HepG2 (cell line): ENCODE measurements at regions not wholly inside any gene's neighbourhood (a gene's known extent, or its start where the extent isn't known, plus 50 kb on each side); places are given as distances from the start of the nearest gene placed in this dataset.
A peak's percentile ranks its signal among the peaks of the same experiment; 100 is the strongest.

Experiments
- AGO1 ChIP-seq: fragments of 200-400 bp; formaldehyde crosslinking; IDR thresholded peaks from 2 replicates; pipeline ENCODE4 v1.6.1; 2017; ENCODE audit warnings: mild to moderate bottlenecking, low read depth, low read length, moderate library complexity; ENCODE audit not compliant: poor library complexity, severe bottlenecking
- CBX2 ChIP-seq, 2 experiments: fragments of 200-600 bp in 1 of 2; sonication (generic); formaldehyde crosslinking in 1 of 2; IDR thresholded peaks; 2 replicates each; pipeline versions ENCODE4 v1.7.0 to v1.8.1; 2018 to 2022; ENCODE audit warnings: low read depth in 2 of 2, low read length in 1 of 2, mild to moderate bottlenecking in 1 of 2, missing genetic modification reagents in 1 of 2
- CREM ChIP-seq, 2 experiments: sonication (generic) in 1 of 2; formaldehyde crosslinking in 1 of 2; IDR thresholded peaks; 2 replicates each; pipeline versions ENCODE4 v1.4.0 to v1.6.1; 2016 to 2020; ENCODE audit warnings: antibody characterized with exemption in 1 of 2, mild to moderate bottlenecking in 1 of 2, missing genetic modification reagents in 1 of 2
- EP300 ChIP-seq, 3 experiments: sonication (generic) in 1 of 3; formaldehyde crosslinking in 1 of 3; IDR thresholded peaks; 2 replicates each; pipeline versions ENCODE4 v1.5.1 to v1.6.1; 2011 to 2020; ENCODE audit warnings: low read depth in 2 of 3, low read length in 2 of 3, borderline replicate concordance in 1 of 3, improper control_type of control experiment in 1 of 3, mild to moderate bottlenecking in 1 of 3, missing genetic modification reagents in 1 of 3, moderate library complexity in 1 of 3
- FIP1L1 ChIP-seq: fragments of 200-400 bp; formaldehyde crosslinking; IDR thresholded peaks from 2 replicates; pipeline ENCODE4 v1.6.1; 2018; ENCODE audit warnings: low read depth, mild to moderate bottlenecking, low read length, moderate library complexity, borderline replicate concordance; ENCODE audit not compliant: insufficient read depth
- FOXA1 ChIP-seq, 2 experiments: fragments of 450-650 bp in 1 of 2; sonication (generic) in 1 of 2; formaldehyde crosslinking in 1 of 2; IDR thresholded peaks; 2 replicates each; pipeline versions ENCODE4 v1.4.0 to v1.6.1; 2016 to 2020; ENCODE audit warnings: missing genetic modification reagents in 1 of 2
- FOXA3 ChIP-seq: IDR thresholded peaks from 2 replicates; pipeline ENCODE4 v1.6.1; 2016; ENCODE audit warnings: missing genetic modification reagents, missing compliant biosample characterization
- GATAD2A ChIP-seq: IDR thresholded peaks from 2 replicates; pipeline ENCODE4 v1.6.1; 2016
- GPN1 ChIP-seq: sonication (generic); formaldehyde crosslinking; IDR thresholded peaks from 2 replicates; pipeline ENCODE4 v1.5.1; 2020; ENCODE audit warnings: missing genetic modification reagents, borderline replicate concordance
- HNF4A ChIP-seq: sonication (generic); formaldehyde crosslinking; IDR thresholded peaks from 2 replicates; pipeline ENCODE4 v1.4.0; 2020; ENCODE audit warnings: missing genetic modification reagents
- KAT2B ChIP-seq: fragments of 150-350 bp; IDR thresholded peaks from 2 replicates; pipeline ENCODE4 v1.6.1; 2014; ENCODE audit warnings: low read depth, low read length, borderline replicate concordance
- NCOA2 ChIP-seq: sonication (generic); formaldehyde crosslinking; IDR thresholded peaks from 2 replicates; pipeline ENCODE4 v1.8.0; 2022; ENCODE audit warnings: inconsistent platforms
- NFRKB ChIP-seq: fragments of 450-650 bp; IDR thresholded peaks from 2 replicates; pipeline ENCODE4 v1.6.1; 2017
- PHF21A ChIP-seq: sonication (generic); formaldehyde crosslinking; IDR thresholded peaks from 2 replicates; pipeline ENCODE4 v1.5.0; 2020; ENCODE audit warnings: mild to moderate bottlenecking, missing genetic modification reagents
- SMYD3 ChIP-seq: sonication (generic); formaldehyde crosslinking; IDR thresholded peaks from 2 replicates; pipeline ENCODE4 v1.8.1; 2023; ENCODE audit warnings: mild to moderate bottlenecking, missing genetic modification reagents
- TBX2 ChIP-seq: sonication (generic); formaldehyde crosslinking; IDR thresholded peaks from 2 replicates; pipeline ENCODE4 v1.5.0; 2020; ENCODE audit warnings: missing genetic modification reagents, mild to moderate bottlenecking, borderline replicate concordance
- TRIM24 ChIP-seq: sonication (generic); formaldehyde crosslinking; IDR thresholded peaks from 2 replicates; pipeline ENCODE4 v1.8.0; 2022; ENCODE audit warnings: mild to moderate bottlenecking, missing genetic modification reagents
- U2AF1 ChIP-seq: fragments of 200-400 bp; formaldehyde crosslinking; optimal IDR thresholded peaks from 2 replicates; pipeline ENCODE3; 2017; ENCODE audit warnings: mild to moderate bottlenecking, low read depth, low read length
- ZBTB1 ChIP-seq: sonication (generic); formaldehyde crosslinking; IDR thresholded peaks from 2 replicates; pipeline ENCODE4 v1.4.0; 2020; ENCODE audit warnings: missing genetic modification reagents, borderline replicate concordance
- ZFAT ChIP-seq: sonication (generic); formaldehyde crosslinking; conservative IDR thresholded peaks from 2 replicates; pipeline ENCODE4 v1.8.1; 2023; ENCODE audit warnings: missing genetic modification reagents, inconsistent platforms
- ZFP36 ChIP-seq: fragments of 150-350 bp; IDR thresholded peaks from 2 replicates; pipeline ENCODE4 v1.6.1; 2018; ENCODE audit warnings: borderline replicate concordance, low read length, low read depth; ENCODE audit not compliant: partially characterized antibody
- ZNF362 ChIP-seq: sonication (generic); formaldehyde crosslinking; IDR thresholded peaks from 2 replicates; pipeline ENCODE4 v1.4.0; 2020; ENCODE audit warnings: missing genetic modification reagents, mild to moderate bottlenecking, borderline replicate concordance
- ZNF557 ChIP-seq: sonication (generic); formaldehyde crosslinking; IDR thresholded peaks from 2 replicates; pipeline ENCODE4 v1.4.0; 2020; ENCODE audit warnings: missing genetic modification reagents
- ZNF709 ChIP-seq: sonication (generic); formaldehyde crosslinking; IDR thresholded peaks from 2 replicates; pipeline ENCODE4 v1.5.0; 2020; ENCODE audit warnings: mild to moderate bottlenecking, missing genetic modification reagents
- TF ChIP-seq, protein P1 (sequence below): IDR thresholded peaks from 2 replicates; pipeline ENCODE4 v1.6.1; 2016; ENCODE audit warnings: low read depth
- TF ChIP-seq, protein P2 (sequence below): IDR thresholded peaks from 2 replicates; pipeline ENCODE4 v1.6.1; 2012; ENCODE audit warnings: inconsistent platforms
- TF ChIP-seq, protein P3 (sequence below): sonication (generic); formaldehyde crosslinking; conservative IDR thresholded peaks from 2 replicates; pipeline ENCODE4 v1.4.0; 2020; ENCODE audit warnings: missing genetic modification reagents

DNA sequence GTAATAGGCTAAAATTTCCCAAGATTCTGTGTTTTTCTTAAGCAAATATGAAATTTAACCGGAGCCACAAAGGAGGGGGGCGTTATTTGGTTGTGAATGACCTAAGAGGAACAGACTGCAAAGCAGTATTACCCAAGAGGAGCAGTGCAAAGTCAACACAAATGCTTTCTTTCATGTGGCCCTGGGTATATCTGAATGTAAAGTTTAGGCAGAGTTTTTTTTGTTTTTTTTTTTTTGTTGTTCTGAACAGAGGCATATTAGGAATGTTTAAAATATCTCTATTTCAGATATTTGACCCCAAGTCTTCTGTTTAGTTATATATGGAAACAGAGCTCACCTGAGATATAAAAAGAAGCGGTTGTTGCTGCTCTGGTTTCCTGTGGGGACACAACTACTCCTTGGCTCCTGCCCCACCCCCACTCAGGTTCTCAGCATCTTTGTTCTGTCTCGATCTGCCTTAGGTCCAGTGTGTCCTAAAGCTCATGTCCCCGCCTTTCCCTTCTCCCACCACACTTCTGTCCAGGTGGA is 220.7 kb downstream of the RFC3 start (continued):
- TF ChIP-seq ZNF362 (CRISPR knock-in tag) (peak; percentile 72; the same call in 1 of the 2 replicates), CREM (IDR thresholded peaks at IDR 0.05) (peak; percentile 57; the same call in 1 of the 2 replicates), CREM (CRISPR knock-in tag; IDR thresholded peaks at IDR 0.05) (no peak), FOXA1 (IDR thresholded peaks at IDR 0.05) (no peak), FOXA1 (CRISPR knock-in tag; IDR thresholded peaks at IDR 0.05) (peak; percentile 73), NFRKB (no peak), ZFAT (CRISPR knock-in tag) (no peak), ZNF709 (CRISPR knock-in tag) (no peak), FIP1L1 (no peak), AGO1 (no peak), ZNF557 (CRISPR knock-in tag) (no peak), NCOA2 (peak; percentile 29; the same call in 1 of the 2 replicates), TBX2 (CRISPR knock-in tag) (no peak), GPN1 (no peak), EP300 (IDR thresholded peaks at IDR 0.05; ENCODE audit: low read depth in 2 of 2, low read length in 2 of 2) (peak in 1 of 2 experiments; percentile 77; a peak in 2 of 4 replicates), EP300 (CRISPR knock-in tag; IDR thresholded peaks at IDR 0.05; ENCODE audit: borderline replicate concordance) (no peak), GATAD2A (CRISPR knock-in tag) (peak; percentile 37; the same call in 1 of the 2 replicates), KAT2B (no peak), CBX2 (IDR thresholded peaks at IDR 0.05; ENCODE audit: low read depth, low read length) (no peak), CBX2 (CRISPR knock-in tag; IDR thresholded peaks at IDR 0.05; ENCODE audit: low read depth) (no peak), U2AF1 (no peak), ZFP36 (no peak), FOXA3 (peak; percentile 37; the same call in 1 of the 2 replicates), HNF4A (CRISPR knock-in tag) (peak; percentile 63), SMYD3 (CRISPR knock-in tag) (no peak), TRIM24 (CRISPR knock-in tag) (no peak), PHF21A (CRISPR knock-in tag) (0 out of 2 replicates have a peak, but pooled peaks have one; percentile 31), ZBTB1 (no peak)
- TF ChIP-seq, protein P1, sequence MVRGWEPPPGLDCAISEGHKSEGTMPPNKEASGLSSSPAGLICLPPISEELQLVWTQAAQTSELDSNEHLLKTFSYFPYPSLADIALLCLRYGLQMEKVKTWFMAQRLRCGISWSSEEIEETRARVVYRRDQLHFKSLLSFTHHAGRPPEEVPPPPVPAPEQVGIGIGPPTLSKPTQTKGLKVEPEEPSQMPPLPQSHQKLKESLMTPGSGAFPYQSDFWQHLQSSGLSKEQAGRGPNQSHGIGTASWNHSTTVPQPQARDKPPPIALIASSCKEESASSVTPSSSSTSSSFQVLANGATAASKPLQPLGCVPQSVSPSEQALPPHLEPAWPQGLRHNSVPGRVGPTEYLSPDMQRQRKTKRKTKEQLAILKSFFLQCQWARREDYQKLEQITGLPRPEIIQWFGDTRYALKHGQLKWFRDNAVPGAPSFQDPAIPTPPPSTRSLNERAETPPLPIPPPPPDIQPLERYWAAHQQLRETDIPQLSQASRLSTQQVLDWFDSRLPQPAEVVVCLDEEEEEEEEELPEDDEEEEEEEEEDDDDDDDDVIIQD (CRISPR knock-in tag) = peak; percentile 29; the same call in 1 of the 2 replicates
- TF ChIP-seq, protein P2, sequence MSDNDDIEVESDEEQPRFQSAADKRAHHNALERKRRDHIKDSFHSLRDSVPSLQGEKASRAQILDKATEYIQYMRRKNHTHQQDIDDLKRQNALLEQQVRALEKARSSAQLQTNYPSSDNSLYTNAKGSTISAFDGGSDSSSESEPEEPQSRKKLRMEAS = no peak
- TF ChIP-seq, protein P3, sequence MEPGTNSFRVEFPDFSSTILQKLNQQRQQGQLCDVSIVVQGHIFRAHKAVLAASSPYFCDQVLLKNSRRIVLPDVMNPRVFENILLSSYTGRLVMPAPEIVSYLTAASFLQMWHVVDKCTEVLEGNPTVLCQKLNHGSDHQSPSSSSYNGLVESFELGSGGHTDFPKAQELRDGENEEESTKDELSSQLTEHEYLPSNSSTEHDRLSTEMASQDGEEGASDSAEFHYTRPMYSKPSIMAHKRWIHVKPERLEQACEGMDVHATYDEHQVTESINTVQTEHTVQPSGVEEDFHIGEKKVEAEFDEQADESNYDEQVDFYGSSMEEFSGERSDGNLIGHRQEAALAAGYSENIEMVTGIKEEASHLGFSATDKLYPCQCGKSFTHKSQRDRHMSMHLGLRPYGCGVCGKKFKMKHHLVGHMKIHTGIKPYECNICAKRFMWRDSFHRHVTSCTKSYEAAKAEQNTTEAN (CRISPR knock-in tag) = 0 out of 2 replicates have a peak, but pooled peaks have one; percentile 40
